Right lobe of liver (tissue), 6 donors: ENCODE measurements at regions not wholly inside any gene's neighbourhood (a gene's known extent, or its start where the extent isn't known, plus 50 kb on each side); places are given as distances from the start of the nearest gene placed in this dataset.

Source experiments
- ATAC-seq, 4 donors: fragments of 200-7000 bp; cut with Tn5 transposase; one replicate each; pipeline ENCODE4 v1.9.1; 2020; ENCODE audit warnings: mild to moderate bottlenecking in 4 of 4, moderate library complexity in 4 of 4
- DNase-seq, 3 donors: peaks; one replicate each; pipeline ENCODE4 v3.0.0-alpha.2; 2020
- H3K27ac ChIP-seq, 3 donors: fragments of 200-600 bp; one replicate each; pipeline ENCODE4 v1.8.0; 2022
- H3K27me3 ChIP-seq, 2 donors: fragments of 200-600 bp; one replicate each; pipeline ENCODE4 v1.8.0; 2022
- H3K36me3 ChIP-seq, 4 donors: fragments of 200-600 bp; sonication (generic) in 1 of 4; one replicate each; pipeline versions ENCODE4 v1.5.1 to v1.8.0; 2017 to 2022; ENCODE audit warnings: control low read depth in 1 of 4
- H3K4me1 ChIP-seq, 4 donors: fragments of 200-600 bp; sonication (generic) in 1 of 4; one replicate each; pipeline versions ENCODE4 v1.5.1 to v1.8.0; 2017 to 2022; ENCODE audit warnings: control low read depth in 1 of 4
- H3K4me3 ChIP-seq, 3 donors: fragments of 200-600 bp; one replicate each; pipeline ENCODE4 v1.8.0; 2022
- H3K9me3 ChIP-seq, 4 donors: fragments of 200-600 bp; sonication (generic) in 1 of 4; one replicate each; pipeline versions ENCODE4 v1.5.1 to v1.8.0; 2017 to 2022; ENCODE audit warnings: control low read depth in 1 of 4
- POLR2A ChIP-seq: fragments of 450-650 bp; IDR thresholded peaks from one replicate; pipeline ENCODE4 v1.6.1; 2017; ENCODE audit warnings: antibody characterized with exemption, mild to moderate bottlenecking
- WGBS: methylation state at CpG from one replicate; pipeline ENCODE4 v1.1.6; 2018; ENCODE audit warnings: low coverage, low lambda C conversion rate; ENCODE audit not compliant: insufficient coverage; ENCODE audit errors: missing lambda C conversion rate; 5-methylcytosine and 5-hydroxymethylcytosine counted together
- intact Hi-C, 2 donors: fragments of 100-400 bp; cut with DNase I; formaldehyde crosslinking; loops; one replicate each; pipeline versions ENCODE4 v1.11.2 to v1.14.1; 2022
- TF ChIP-seq, protein P1 (sequence below), 4 donors: fragments of 200-600 bp in 3 of 4; fragments of 450-650 bp in 1 of 4; IDR thresholded peaks; one replicate each; pipeline versions ENCODE4 v1.5.1 to v1.8.0; 2016 to 2022; ENCODE audit warnings: antibody characterized with exemption in 4 of 4, mild to moderate bottlenecking in 2 of 4
- donor health status: DM: no; HTN: yes; CAD: no.
- donor health status: DM: no; HTN: no; CAD: no.
- donor health status: DM: no; HTN: no; CAD: no.
- donor health status: DM: no; HTN: yes; CAD: no.
- donor health status: DM: no; HTN: yes; CAD: no.

DNA sequence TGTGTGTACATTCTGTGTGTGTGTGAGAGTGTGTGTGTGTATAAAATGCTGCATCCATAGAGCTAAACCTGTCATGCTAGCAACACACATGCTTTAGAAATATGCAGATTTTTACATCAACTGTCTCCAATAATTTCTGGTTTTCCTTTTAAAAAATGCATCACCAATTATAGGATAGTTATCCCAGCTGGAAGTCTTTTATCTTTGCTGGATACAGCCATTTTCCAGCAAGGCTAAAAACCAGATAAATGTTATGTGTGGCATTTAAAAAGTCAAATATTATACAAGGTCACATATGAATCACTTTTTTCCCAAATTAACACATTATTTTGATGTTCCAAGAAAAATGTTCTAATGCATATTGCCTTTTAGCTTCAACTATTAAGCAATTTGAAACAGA lies 202.0 kb upstream of the IPO5 start:
- H3K27me3 ChIP-seq, result no peaks in the 10 kb centered on the region
- intact Hi-C loops, result no loop called here
- ATAC-seq, result no peak

GRCh38 chr13:97752961-97753668 lies 200.4 kb upstream of the IPO5 start:
- H3K36me3 ChIP-seq, result no peaks in the 10 kb centered on the region
- 56% methylated on average over 7 of the region's 7 CpGs for WGBS
- intact Hi-C loops, result no loop called here
- ATAC-seq (no peak), DNase-seq (no peak)
- no peak overlapping the region for H3K4me3 ChIP-seq
- H3K27ac ChIP-seq, result no peak overlapping the region
- no peaks in the 10 kb centered on the region for H3K27me3 ChIP-seq
- TF ChIP-seq, protein P1, sequence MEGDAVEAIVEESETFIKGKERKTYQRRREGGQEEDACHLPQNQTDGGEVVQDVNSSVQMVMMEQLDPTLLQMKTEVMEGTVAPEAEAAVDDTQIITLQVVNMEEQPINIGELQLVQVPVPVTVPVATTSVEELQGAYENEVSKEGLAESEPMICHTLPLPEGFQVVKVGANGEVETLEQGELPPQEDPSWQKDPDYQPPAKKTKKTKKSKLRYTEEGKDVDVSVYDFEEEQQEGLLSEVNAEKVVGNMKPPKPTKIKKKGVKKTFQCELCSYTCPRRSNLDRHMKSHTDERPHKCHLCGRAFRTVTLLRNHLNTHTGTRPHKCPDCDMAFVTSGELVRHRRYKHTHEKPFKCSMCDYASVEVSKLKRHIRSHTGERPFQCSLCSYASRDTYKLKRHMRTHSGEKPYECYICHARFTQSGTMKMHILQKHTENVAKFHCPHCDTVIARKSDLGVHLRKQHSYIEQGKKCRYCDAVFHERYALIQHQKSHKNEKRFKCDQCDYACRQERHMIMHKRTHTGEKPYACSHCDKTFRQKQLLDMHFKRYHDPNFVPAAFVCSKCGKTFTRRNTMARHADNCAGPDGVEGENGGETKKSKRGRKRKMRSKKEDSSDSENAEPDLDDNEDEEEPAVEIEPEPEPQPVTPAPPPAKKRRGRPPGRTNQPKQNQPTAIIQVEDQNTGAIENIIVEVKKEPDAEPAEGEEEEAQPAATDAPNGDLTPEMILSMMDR (IDR thresholded peaks at IDR 0.05), result no peak
- TF ChIP-seq POLR2A, result no peak
- H3K9me3 ChIP-seq, result no peaks in the 10 kb centered on the region
- no peaks in the 10 kb centered on the region for H3K4me1 ChIP-seq

More for the DNA sequence above, 202.0 kb upstream of the IPO5 start:
- Histone ChIP-seq H3K4me1 (no peaks in the 10 kb centered on the region), H3K4me3 (no peak overlapping the region), H3K36me3 (no peaks in the 10 kb centered on the region), H3K9me3 (no peaks in the 10 kb centered on the region), H3K27ac (no peak overlapping the region)
- no peak for TF ChIP-seq POLR2A
- no peak for DNase-seq

GRCh38 chr13:97753942-97754670 lies 199.4 kb upstream of the IPO5 start:
- TF ChIP-seq, protein P1 (IDR thresholded peaks at IDR 0.05), result no peak
- no peak for TF ChIP-seq POLR2A
- no peaks in the 10 kb centered on the region for H3K4me1 ChIP-seq
- DNase-seq, result no peak
- WGBS, result 68% methylated on average over 4 of the region's 5 CpGs
- no peak overlapping the region for H3K4me3 ChIP-seq
- ATAC-seq, result no peak
- H3K27ac ChIP-seq, result no peak overlapping the region
- H3K36me3 ChIP-seq, result no peaks in the 10 kb centered on the region
- H3K27me3 ChIP-seq, result no peaks in the 10 kb centered on the region
- intact Hi-C loops, result no loop called here
- H3K9me3 ChIP-seq, result no peaks in the 10 kb centered on the region

GRCh38 chr13:97757807-97758206 lies 195.7 kb upstream of the IPO5 start:
- Histone ChIP-seq H3K27me3 (no peaks in the 10 kb centered on the region), H3K4me1 (no peaks in the 10 kb centered on the region), H3K9me3 (no peaks in the 10 kb centered on the region), H3K27ac (no peak overlapping the region), H3K4me3 (no peak overlapping the region), H3K36me3 (no peaks in the 10 kb centered on the region)
- intact Hi-C loops, result no loop called here
- TF ChIP-seq, protein P1 (IDR thresholded peaks at IDR 0.05), result no peak
- TF ChIP-seq POLR2A, result no peak
- DNase-seq (no peak), ATAC-seq (no peak)
- 43% methylated on average over 4 of the region's 4 CpGs for WGBS

DNA sequence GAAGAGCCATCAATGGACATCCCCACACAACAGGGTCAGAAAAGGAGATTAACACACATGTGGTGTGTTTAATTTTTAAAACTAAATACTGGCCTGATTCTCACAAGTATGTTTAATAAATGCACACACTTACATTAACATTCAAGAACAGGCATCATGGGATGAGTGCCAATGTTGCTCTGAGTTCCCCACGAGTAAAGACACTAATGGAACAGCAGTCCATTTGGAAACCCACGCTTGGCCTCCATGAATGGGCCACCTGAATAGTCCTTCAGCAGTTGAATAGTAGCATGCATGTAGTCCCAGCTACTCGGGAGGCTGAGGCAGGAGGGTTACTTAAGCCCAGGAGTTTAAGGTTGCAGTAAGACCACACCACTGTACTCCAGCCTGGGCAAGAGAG lies 195.2 kb upstream of the IPO5 start:
- Histone ChIP-seq H3K4me1 (no peaks in the 10 kb centered on the region), H3K9me3 (no peaks in the 10 kb centered on the region), H3K36me3 (no peaks in the 10 kb centered on the region), H3K27me3 (no peaks in the 10 kb centered on the region), H3K4me3 (no peak overlapping the region), H3K27ac (no peak overlapping the region)
- WGBS, result 33% methylated on average over 3 of the region's 3 CpGs
- intact Hi-C loops, result no loop called here
- DNase-seq (no peak), ATAC-seq (no peak)
- TF ChIP-seq, protein P1 (IDR thresholded peaks at IDR 0.05), result no peak
- no peak for TF ChIP-seq POLR2A
